ENCODE measurements at regions not wholly inside any gene's neighbourhood (a gene's known extent, or its start where the extent isn't known, plus 50 kb on each side); places are given as distances from the start of the nearest gene placed in this dataset.

DNA sequence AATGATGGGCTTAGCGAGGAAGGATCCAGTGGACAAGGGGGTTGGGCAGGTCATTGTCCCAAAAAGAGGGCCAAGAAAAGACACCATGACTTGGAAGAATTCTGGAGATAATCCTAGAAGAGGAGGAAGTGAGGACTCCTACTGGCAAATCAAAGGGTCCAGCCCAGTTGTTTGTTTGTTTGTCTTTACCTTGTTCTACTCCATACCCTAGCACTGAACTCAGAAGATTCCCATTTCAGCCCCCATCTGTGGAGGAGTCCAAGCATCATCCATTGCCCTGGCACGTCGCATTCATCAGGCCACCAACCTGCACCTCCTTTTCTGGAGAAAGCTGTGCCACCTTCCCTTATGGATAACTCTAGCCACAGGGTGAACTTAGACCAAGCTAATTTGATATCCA, 326.2 kb downstream of the EN1 start:
- TF ChIP-seq POLR2AphosphoS5 (IDR thresholded peaks at IDR 0.05): no peak
- TF ChIP-seq, protein P1, sequence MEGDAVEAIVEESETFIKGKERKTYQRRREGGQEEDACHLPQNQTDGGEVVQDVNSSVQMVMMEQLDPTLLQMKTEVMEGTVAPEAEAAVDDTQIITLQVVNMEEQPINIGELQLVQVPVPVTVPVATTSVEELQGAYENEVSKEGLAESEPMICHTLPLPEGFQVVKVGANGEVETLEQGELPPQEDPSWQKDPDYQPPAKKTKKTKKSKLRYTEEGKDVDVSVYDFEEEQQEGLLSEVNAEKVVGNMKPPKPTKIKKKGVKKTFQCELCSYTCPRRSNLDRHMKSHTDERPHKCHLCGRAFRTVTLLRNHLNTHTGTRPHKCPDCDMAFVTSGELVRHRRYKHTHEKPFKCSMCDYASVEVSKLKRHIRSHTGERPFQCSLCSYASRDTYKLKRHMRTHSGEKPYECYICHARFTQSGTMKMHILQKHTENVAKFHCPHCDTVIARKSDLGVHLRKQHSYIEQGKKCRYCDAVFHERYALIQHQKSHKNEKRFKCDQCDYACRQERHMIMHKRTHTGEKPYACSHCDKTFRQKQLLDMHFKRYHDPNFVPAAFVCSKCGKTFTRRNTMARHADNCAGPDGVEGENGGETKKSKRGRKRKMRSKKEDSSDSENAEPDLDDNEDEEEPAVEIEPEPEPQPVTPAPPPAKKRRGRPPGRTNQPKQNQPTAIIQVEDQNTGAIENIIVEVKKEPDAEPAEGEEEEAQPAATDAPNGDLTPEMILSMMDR (IDR thresholded peaks at IDR 0.05): no peak
- no peak for TF ChIP-seq POLR2A (IDR thresholded peaks at IDR 0.05; ENCODE audit: low read depth)
- TF ChIP-seq EP300 (IDR thresholded peaks at IDR 0.05): no peak

Data from esophagus muscularis mucosa (tissue), 4 donors.